GM21825 (cell line): ENCODE measurements at regions not wholly inside any gene's neighbourhood (a gene's known extent, or its start where the extent isn't known, plus 50 kb on each side); places are given as distances from the start of the nearest gene placed in this dataset.

Experiments used
- ATAC-seq: cut with Tn5 transposase; IDR thresholded peaks from one replicate; pipeline ENCODE4 v1.9.1; 2021; ENCODE audit warnings: mild to moderate bottlenecking, moderate library complexity; ENCODE audit not compliant: unreplicated experiment

DNA sequence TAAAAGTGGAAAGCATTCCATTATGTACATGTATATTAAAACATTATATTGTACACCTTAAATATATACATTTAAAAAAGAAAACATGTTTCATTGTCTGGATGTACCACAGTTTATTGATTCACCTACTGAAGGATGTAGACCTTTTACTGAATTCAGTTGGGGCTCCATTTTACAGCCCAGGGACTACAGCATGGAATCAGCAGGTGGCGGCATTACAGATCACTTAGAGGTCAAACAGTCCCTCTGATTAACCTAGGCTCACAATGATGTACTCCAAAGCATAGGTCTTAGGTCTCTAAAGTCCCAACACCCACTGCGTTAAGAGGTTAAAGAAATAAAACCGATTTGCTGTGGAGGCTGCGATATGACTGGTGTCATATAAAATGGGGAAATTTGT, 490.9 kb downstream of the SHISA9 start:
- ATAC-seq: no peak

DNA sequence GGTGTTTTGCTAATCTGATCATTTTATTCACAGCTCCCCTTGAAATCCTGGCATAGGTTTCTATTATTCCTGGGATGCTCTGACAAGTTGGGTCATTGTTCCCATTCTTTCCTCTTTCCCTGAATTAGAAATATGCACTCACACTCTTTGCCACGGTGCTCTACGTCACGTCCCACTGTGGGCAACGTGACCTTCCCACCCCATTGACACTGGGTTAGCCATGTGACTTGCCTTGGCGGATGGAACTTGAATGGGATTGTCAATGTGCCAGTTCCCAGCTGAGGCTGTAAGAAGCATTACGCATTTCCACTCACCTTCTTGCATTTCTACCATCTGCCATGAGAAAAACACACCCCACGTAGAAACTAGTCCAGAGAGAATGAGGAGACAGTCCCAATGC, 492.4 kb downstream of the SHISA9 start:
- ATAC-seq: no peak

DNA sequence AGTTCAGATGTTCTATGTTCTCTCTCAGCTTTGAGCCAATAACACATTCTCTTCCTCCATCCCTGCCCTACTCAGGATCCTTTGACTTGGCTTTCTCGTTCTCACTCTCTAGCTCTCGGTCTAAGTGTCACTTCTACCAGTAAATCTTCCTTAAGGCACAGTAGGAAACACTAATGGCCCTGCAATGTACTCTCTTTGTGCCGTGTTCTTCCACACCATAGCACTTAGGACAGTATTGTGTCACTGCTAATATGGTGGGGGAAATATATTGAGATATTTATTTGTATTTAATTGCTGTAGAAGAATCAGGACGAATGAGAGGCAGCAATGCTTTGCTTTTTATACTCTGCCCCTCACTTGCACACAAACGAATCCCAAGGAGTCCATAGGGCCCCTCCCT, 493.1 kb downstream of the SHISA9 start:
- no peak for ATAC-seq

DNA sequence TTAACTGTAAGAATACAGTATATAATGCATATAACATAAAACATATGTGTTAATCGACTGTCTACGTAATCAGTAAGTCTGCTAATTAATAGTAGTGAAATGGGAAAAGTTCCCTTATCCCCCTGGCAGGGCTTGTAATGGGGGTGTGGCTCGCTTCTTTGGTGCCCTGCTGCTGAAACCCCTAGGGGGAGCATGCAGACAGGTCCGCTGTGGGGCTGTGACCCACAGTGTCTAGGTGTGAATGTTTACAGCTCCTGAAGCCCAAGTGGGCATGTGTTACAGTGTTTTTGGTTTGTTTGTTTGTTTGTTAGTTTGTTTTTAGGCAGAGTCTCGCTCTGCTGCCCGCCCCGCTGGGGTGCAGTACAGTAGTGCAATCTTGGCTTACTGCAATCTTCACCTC, 495.7 kb downstream of the SHISA9 start:
- no peak for ATAC-seq

DNA sequence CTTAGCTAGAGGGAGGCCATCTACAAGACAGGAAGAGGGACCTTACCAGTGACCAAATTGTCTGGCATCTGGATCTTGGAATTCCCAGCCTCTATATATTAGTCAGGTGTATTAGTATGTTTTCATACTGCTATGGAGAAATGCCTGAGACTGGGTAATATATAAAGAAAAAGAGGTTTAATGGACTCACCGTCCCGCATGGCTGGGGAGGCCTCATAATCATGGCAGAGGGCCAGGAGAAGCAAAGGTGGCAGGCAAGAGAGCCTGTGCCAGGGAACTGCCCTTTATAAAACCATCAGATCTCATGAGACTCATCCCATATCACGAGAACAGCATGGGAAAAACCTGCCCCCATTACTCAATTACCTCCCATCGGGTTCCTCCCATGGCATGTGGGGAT, 500.2 kb downstream of the SHISA9 start:
- no peak for ATAC-seq

DNA sequence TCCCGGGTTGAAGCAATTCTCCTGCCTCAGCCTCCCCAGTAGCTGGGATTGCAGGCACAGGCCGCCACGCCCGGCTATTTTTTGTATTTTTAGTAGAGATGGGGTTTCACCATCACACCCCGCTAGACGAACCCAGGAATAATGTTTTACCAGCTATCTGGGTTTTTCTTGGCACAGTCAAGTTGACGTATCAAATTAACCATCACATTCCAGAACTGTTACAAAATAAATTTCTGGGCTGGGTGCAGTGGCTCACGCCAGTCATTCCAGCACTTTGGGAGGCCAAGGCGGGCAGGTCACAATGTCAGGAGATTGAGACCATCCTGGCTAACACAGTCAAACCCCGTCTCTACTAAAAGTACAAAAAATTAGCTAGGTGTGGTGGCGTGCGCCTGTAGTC, 501.2 kb downstream of the SHISA9 start:
- ATAC-seq: no peak

DNA sequence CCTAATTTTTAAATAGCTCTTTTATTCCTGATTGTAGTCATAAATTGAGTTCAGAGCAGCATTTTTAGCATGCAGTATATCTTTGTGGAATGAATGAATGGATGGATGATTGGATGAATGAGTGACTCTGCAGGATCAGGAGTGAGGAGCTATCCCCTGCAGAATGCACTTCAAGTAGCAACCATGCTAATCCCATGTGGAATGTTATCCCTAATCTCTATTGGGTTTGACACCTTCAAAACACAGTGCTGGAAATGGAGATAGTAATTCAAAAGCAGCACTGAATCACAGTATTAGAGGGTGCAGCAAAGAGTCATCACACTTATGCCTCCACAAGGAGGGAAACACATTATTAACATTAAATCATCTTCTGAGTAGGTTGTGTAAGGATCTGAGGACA, 501.9 kb downstream of the SHISA9 start:
- ATAC-seq: no peak

DNA sequence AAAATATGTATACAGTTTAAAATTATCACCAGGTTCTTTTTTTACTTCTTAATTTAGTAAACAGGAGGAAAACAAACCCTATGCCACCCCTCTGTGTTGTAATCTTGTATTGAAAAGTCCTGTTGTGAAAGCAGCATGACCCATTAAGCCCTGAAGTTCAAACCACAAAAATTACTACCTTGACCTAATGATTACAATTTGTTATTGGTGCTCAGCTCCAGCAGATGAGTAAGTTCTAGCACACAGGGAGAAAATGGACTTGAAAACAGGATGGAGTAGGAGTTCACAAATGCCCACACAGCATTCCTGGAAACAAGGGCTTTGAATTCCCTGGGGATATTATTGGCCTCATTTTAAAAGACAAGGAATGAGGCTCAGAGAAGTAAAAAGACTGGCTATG, 505.8 kb upstream of the ERCC4 start:
- ATAC-seq: no peak

DNA sequence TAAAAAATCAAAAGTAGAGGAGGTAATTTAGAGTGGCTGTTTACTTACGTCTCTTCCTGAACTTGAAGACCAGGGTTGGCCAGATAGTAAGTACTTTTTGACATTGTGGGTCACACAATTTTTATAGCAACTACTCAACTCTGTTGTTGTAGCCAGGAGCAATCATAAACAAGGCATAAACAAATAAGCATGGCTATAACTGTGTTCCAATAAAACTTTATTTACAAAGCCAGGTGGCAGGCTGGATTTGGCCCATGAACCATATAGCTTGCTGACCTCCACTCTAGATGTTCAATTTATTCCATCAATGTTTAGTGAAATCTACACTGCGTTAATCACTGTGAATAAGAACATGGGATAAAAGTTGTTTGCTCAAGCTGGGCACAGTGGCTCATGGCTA, 500.4 kb upstream of the ERCC4 start:
- no peak for ATAC-seq

DNA sequence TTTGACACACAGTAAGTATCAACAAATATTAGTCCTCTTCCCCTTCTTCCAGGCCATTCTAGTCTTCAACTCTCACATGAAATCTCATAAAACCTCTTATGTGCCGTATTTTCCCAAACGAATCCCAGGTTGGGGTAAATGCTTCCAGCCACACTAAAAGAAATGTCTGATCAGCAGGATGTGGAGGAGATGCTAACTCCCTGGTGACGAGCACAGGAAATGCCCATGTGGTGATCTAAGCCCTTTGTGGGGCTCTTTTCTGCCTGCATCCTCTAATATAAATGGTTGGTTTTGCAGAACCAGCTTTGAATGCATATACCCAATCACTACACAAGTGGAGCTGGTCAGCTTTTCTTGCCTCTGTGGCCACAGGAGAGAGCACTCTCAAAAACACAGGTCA, 498.2 kb upstream of the ERCC4 start:
- ATAC-seq: no peak

DNA sequence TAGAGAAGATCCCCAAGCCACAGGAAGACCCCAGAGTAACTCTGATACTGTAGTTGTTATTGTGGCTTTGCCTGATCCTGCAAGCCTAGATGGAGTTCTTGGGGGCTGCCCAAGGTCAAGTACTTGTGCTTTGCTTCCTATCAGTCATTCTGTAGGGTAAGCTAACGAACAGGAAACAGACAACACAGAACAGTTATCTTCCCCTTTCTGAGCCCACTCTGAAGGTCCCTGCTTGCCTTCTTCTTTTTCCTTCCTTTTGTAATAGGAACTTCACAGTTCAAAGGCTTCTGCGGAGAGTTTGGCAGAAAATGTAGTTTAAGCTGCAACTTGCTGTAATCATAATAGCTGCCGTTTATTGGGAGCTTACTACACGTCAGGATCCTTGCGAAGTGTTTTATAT, 494.1 kb upstream of the ERCC4 start:
- ATAC-seq: no peak

DNA sequence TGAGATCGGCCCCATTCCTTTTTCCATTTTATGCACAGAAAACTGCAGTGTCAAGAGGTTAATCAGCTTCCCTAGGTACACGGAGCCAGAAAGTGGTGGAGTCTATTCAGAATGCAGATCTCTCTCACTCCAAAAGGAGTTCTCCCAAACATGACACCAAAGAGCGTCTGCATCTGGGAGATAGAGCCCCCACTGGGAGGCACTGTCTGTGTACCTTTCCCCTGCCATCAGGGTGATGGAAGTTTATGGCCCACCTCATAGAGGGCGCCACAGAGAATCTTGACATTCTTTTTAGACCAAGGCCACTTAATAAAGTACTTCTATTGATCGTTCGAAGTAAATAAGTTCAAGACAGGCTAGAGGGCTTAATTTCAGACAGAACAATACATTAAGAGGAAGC, 493.7 kb upstream of the ERCC4 start:
- no peak for ATAC-seq

DNA sequence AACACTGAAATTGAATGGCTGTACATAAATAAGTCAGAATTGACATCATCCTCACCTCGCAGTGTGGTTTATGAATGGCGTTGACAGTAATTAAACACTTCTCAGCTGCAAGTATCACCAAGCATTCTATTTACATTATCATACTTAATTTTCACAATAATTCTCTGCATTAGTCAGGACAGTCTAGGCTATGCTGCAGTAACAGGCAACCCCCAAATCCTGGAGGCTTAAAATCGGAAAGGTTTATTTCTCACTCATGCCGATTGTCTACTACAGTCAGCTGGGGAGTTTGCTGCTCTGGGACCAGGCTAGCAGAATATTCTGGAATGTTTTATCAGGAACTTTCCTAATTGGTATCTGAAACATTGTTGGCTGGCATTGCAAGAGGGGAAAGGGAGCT, 493.2 kb upstream of the ERCC4 start:
- no peak for ATAC-seq

DNA sequence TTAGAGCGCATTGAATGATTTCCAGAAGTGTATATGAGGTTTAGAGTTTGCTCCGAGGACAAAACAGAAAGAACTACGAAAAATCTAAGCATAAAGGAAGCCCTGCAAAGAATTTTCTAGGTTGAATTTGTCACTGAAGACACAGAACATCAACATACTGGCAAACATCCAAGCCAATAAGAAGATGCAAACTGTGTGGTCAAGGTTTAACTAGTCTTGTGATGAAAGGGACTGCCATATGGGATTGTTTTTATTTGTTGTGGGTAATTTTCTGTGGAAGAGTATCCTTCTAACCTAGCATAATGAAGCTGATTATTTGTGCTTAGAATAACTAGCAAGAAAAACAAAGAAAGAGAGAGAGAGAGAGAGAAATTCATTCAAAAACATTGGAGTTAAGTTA, 492.0 kb upstream of the ERCC4 start:
- ATAC-seq: no peak

DNA sequence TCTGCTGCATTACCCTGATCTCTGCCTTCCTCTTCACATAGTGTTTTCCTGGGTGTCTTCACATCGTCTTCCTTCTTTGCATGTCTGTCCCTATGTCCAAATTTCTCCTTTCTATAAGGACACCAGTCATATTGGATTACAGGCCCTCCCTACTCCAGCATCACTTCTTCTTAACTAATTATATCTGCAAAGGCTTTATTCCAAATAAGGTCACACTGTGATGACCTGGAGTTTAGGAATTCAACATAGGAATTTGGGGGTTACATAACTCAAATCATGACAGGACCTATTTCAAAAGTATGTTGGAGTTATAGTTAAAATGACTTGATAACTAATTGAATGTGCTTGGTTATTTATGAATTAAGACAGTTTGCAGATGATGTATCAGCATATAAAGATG, 490.5 kb upstream of the ERCC4 start:
- no peak for ATAC-seq

DNA sequence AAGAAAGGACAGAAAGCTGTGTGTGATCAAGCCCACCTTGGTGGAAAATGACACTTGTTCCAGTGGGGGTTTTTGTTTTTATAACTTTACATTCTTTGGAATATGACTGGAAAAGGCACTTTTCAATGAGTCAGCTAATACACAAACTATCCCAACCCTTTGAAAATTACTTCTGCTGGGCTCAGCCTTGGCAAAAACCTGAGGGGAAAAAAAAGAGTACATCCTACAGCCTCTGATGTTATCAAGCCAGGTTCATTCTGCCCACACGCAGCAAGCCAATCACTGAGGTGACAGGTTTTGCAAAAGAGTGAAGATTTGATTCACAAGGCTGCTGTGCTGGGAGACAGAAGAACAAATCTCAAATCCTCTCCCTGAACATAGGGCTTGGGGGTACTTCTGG, 484.5 kb upstream of the ERCC4 start:
- no peak for ATAC-seq

DNA sequence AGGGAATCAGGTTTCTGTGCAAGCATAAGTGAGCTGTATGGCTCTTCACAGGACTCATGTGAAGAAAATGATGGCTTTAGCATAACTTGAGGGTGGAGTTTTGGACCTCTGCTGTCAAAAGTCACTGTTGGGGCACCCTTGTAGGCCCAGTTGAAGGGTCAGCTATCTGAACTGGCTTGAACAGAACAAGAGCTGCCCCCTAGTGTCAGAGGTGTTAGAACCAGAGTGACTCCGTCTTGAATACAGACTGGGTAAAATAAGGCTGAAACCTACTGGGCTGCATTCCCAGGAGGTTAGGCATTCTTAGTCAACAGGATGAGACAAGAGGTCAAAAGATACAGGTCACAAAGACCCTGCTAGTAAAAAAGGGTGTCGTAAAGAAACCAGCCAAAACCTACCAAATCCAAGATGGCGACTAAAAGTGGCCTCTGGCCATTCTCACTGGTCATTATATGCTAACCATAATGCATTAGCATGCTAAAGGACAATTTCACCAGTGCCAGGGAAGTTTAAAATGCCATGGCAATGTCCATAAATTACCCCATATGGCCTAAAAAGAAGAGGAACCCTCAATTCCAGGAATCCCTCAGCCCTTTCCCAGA, 484.0 kb upstream of the ERCC4 start:
- no peak for ATAC-seq

DNA sequence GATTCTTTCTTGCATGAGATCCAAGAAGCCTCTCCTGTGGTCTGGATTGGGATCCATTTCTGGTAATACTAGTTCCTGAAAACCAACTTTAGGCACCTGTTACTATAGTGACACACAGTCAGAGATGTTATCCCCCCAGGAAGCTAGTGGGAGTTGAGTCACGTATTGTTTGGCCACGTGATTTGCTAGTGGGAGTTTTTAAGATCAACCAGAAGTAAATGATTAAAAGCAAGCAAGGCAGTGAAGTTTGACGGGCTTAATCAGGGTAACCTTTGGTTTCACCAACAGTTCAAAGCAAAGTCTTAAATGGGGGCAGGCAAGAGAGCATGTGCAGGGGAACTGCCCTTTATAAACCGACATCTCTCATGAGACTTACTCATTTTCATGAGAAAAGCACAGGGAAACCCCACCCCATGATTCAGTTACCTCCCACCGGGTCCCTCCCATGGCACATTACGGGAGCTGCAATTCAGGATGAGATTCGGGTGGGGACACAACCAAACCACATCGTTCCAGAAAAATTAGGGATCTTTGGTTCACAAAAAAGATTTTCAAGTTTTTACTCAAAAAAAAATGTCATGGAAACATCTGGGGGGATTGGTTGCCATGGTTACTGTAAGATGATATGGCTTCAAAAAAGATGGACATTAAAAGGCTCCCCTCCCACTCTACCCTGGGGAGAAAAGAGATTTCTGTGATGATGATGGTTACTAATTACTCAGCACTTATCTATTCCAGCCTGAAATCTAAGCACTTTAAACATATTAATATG, 483.1 kb upstream of the ERCC4 start:
- peak; percentile 70 for ATAC-seq

DNA sequence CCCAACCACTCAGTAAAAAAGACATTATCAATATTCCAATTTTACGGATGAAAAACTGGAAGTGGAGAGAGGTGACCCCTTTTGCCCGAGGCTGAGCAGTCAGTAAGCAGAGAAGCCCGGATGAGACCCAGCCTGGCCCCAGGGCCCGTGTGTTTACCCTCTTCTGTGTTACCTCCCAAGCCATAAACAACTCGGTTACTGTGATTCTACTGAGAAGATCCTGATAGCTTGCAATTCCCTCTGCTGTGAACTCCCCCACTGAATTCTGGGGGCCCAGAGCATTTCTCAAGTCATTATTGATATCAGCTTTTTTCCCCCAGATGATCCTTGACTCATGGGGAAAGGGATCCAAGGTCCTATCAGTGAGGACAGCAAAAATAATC, 482.6 kb upstream of the ERCC4 start:
- no peak for ATAC-seq

DNA sequence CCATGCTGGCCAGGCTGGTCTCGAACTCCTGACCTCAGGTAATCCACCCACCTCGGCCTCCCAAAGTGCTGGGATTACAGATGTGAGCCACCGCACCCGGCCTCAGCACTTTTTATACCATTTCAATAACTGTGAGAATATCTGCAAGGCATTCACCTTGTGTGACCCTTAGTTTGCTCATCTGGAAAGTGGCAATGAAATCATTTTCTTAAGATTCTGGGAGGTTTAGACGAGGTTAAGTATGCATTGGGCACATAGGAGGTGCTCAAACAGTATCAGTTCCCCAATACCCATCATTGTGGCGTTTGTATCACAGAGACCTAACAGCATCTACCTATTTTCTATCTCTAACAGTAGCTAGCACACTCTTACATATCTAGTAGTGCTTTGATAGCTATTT, 481.9 kb upstream of the ERCC4 start:
- ATAC-seq: no peak

DNA sequence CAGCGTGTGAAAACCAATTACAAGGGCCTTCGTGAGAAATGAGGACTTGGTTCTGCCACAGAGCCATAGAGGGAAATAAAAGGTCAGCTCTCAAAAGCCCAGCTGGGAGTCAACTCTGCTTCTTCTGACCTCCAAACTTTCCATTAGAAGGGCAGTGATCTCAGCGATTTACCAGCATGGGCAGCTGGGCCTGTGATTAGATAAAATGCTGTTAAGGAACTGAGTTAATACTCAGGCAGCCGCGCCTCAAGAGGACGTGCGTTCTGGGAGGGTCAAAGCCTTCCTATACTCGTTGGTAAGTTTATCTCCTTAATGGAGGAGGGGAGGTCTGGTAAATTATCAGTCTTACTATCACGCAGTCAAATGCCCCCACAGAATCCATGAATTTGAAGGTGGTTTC, 480.2 kb upstream of the ERCC4 start:
- ATAC-seq: no peak

DNA sequence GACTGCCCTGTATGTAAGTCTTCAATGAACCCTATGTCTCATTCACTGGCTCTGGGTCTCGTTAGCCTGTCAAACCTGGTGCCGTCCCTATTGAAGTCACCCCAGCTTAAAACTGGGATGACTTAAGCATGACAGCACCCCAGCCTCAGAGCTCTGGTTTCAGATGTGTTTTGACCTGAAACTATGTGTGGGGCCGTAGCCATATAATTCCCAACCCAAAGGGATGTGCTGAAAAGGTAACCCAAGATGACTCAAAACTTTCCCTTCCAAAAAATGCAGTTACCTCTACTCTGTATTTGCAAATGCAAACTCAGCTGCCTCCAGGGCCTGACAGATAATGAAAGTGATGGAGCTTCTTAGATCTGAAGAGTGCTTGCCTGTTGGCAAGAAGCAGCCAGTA, 478.3 kb upstream of the ERCC4 start:
- peak; percentile 61 for ATAC-seq

DNA sequence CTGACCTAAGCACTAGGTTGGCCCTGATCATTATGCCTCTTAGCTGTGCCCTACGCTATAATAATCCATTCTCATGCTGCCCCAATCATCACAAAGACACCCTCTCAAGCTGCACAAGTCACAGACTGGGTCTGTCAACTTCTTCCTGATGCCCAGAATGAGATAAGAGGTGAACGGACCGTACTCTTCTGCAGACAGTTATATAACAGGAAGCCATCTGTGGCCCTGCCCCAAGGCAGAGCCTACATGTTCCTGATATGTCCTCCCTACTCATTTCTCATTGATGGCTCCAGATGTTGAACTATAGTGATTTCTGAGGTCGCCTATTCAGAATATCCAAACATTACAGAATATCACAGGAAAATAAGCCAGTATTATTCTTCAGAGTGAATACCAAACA, 471.6 kb upstream of the ERCC4 start:
- no peak for ATAC-seq
